H1 (cell line): ENCODE measurements at regions not wholly inside any gene's neighbourhood (a gene's known extent, or its start where the extent isn't known, plus 50 kb on each side); places are given as distances from the start of the nearest gene placed in this dataset.

ENCODE experiments used
- CTCF ChIA-PET: fragments of 300-600 bp; sonication (Branson Sonifier 250); formaldehyde crosslinking; loops from one replicate; lab custom pipeline; 2021; ENCODE audit not compliant: partially characterized antibody; lab: Charles Lee
- POLR2A ChIA-PET: fragments of 300-600 bp; sonication (Branson Sonifier 250); formaldehyde crosslinking; loops from one replicate; lab custom pipeline; 2021; ENCODE audit warnings: inconsistent platforms; ENCODE audit not compliant: partially characterized antibody; lab: Charles Lee
- DNase-seq, 2 experiments: peaks; one replicate each; pipeline versions ENCODE4 v3.0.0 to v3.0.0-alpha.2; 2010 to 2022; ENCODE audit warnings: low spot score in 2 of 2, low read depth in 1 of 2, mixed read lengths in 1 of 2
- FAIRE-seq: peaks from 2 replicates; lab custom pipeline; 2011; peaks lifted over from hg19 to GRCh38; lab: Jason Lieb, UNC
- H2AFZ ChIP-seq: 2 replicates; pipeline ENCODE4 v1.8.1; 2012; ENCODE audit warnings: low read length, inconsistent platforms
- H2AK5ac ChIP-seq: 2 replicates; pipeline ENCODE4 v1.6.1; 2013; ENCODE audit warnings: low read depth, low read length
- H2BK120ac ChIP-seq: replicated peaks from 2 replicates; pipeline ENCODE3; 2013; ENCODE audit warnings: low read depth, low read length, inconsistent platforms
- H2BK12ac ChIP-seq: 2 replicates; pipeline ENCODE4 v1.6.1; 2013; ENCODE audit warnings: low read depth, low read length
- H2BK15ac ChIP-seq: 2 replicates; pipeline ENCODE4 v1.6.1; 2013; ENCODE audit warnings: low read length
- H2BK20ac ChIP-seq: 2 replicates; pipeline ENCODE4 v1.6.1; 2013; ENCODE audit warnings: low read length
- H2BK5ac ChIP-seq: 2 replicates; pipeline ENCODE4 v1.6.1; 2013; ENCODE audit warnings: low read depth, low read length
- H3K14ac ChIP-seq: 2 replicates; pipeline ENCODE4 v1.6.1; 2013; ENCODE audit warnings: inconsistent platforms; ENCODE audit not compliant: insufficient read length
- H3K18ac ChIP-seq: 2 replicates; pipeline ENCODE4 v1.6.1; 2013; ENCODE audit warnings: low read length; ENCODE audit errors: extremely low read depth
- H3K23ac ChIP-seq: 2 replicates; pipeline ENCODE4 v1.6.1; 2013; ENCODE audit warnings: inconsistent platforms; ENCODE audit not compliant: insufficient read length
- H3K23me2 ChIP-seq: 2 replicates; pipeline ENCODE4 v1.6.1; 2013; ENCODE audit warnings: low read depth, low read length
- H3K27ac ChIP-seq: 2 replicates; pipeline ENCODE4 v1.6.1; 2011; ENCODE audit warnings: low read depth, low read length, inconsistent platforms
- H3K27me3 ChIP-seq, 4 experiments: replicated peaks in 1 of 4; 1 replicate in 1 of 4; 2 replicates in 3 of 4; pipeline versions ENCODE4 v1.6.1 to v1.8.1; 2011 to 2013; ENCODE audit warnings: low read length in 3 of 4, mild to moderate bottlenecking in 3 of 4, inconsistent platforms in 2 of 4, mixed read lengths in 2 of 4, moderate library complexity in 1 of 4; ENCODE audit not compliant: control insufficient read depth in 3 of 4, insufficient read depth in 3 of 4; ENCODE audit errors: extremely low read depth in 1 of 4
- H3K36me3 ChIP-seq, 4 experiments: 2 replicates each; pipeline versions ENCODE4 v1.6.1 to v1.8.1; 2011 to 2013; ENCODE audit warnings: mild to moderate bottlenecking in 4 of 4, low read length in 3 of 4, moderate library complexity in 2 of 4, control low read depth in 1 of 4, inconsistent platforms in 1 of 4; ENCODE audit not compliant: insufficient read depth in 4 of 4, control insufficient read depth in 2 of 4
- H3K4ac ChIP-seq: replicated peaks from 2 replicates; pipeline ENCODE3; 2013; ENCODE audit warnings: low read length, low read depth, mixed read lengths, inconsistent platforms; ENCODE audit not compliant: insufficient read length
- H3K4me1 ChIP-seq, 4 experiments: replicated peaks in 1 of 4; 1 replicate in 1 of 4; 2 replicates in 3 of 4; pipeline versions ENCODE4 v1.6.1 to v1.8.1; 2011 to 2013; ENCODE audit warnings: low read length in 3 of 4, inconsistent platforms in 2 of 4, mixed read lengths in 1 of 4; ENCODE audit not compliant: insufficient read depth in 4 of 4, control insufficient read depth in 3 of 4
- H3K4me2 ChIP-seq, 2 experiments: 2 replicates each; pipeline versions ENCODE4 v1.6.1 to v1.8.1; 2011 to 2013; ENCODE audit warnings: low read depth in 2 of 2, low read length in 2 of 2, control low read depth in 1 of 2, inconsistent platforms in 1 of 2, mild to moderate bottlenecking in 1 of 2; ENCODE audit not compliant: insufficient read depth in 1 of 2
- H3K4me3 ChIP-seq, 4 experiments: fragments of 200-600, 300-600 bp in 1 of 4; sonication (generic), shearing (Covaris generic), sonication (Bioruptor Twin) in 1 of 4; 2 replicates each; pipeline versions ENCODE4 v1.5.1 to v1.8.1; 2011 to 2016; ENCODE audit warnings: low read length in 4 of 4, low read depth in 3 of 4, control low read depth in 2 of 4, inconsistent platforms in 2 of 4, mild to moderate bottlenecking in 2 of 4, mixed read lengths in 1 of 4, moderate library complexity in 1 of 4; ENCODE audit not compliant: insufficient read depth in 2 of 4; ENCODE audit errors: extremely low read depth in 1 of 4
- H3K56ac ChIP-seq: replicated peaks from 2 replicates; pipeline ENCODE3; 2013; ENCODE audit warnings: low read depth, mild to moderate bottlenecking, mixed read lengths, low read length, inconsistent platforms; ENCODE audit not compliant: insufficient read length
- H3K79me1 ChIP-seq: 2 replicates; pipeline ENCODE4 v1.6.1; 2013; ENCODE audit warnings: low read depth, low read length, control low read depth
- H3K79me2 ChIP-seq, 2 experiments: 2 replicates each; pipeline versions ENCODE4 v1.6.1 to v1.8.1; 2012 to 2013; ENCODE audit warnings: low read length in 2 of 2, mild to moderate bottlenecking in 2 of 2, inconsistent platforms in 1 of 2; ENCODE audit not compliant: insufficient read depth in 2 of 2, control insufficient read depth in 1 of 2
- H3K9ac ChIP-seq, 4 experiments: replicated peaks in 1 of 4; 1 replicate in 1 of 4; 2 replicates in 3 of 4; pipeline versions ENCODE4 v1.6.1 to v1.8.1; 2011 to 2013; ENCODE audit warnings: low read depth in 3 of 4, low read length in 3 of 4, control low read depth in 2 of 4, mild to moderate bottlenecking in 2 of 4, moderate library complexity in 2 of 4, inconsistent platforms in 1 of 4; ENCODE audit errors: extremely low read depth in 1 of 4
- H3K9me3 ChIP-seq, 2 experiments: 2 replicates each; pipeline versions ENCODE4 v1.6.1 to v1.8.1; 2012 to 2013; ENCODE audit warnings: mild to moderate bottlenecking in 2 of 2, moderate library complexity in 2 of 2, control low read depth in 1 of 2, inconsistent platforms in 1 of 2, low read depth in 1 of 2, low read length in 1 of 2, mixed read lengths in 1 of 2; ENCODE audit not compliant: insufficient read depth in 2 of 2
- H4K20me1 ChIP-seq, 2 experiments: replicated peaks in 1 of 2; 2 replicates each; pipeline versions ENCODE3 to v1.8.1; 2011 to 2013; ENCODE audit warnings: inconsistent platforms in 2 of 2, low read length in 2 of 2, mild to moderate bottlenecking in 1 of 2; ENCODE audit not compliant: insufficient read depth in 2 of 2, control insufficient read depth in 1 of 2
- H4K5ac ChIP-seq: 2 replicates; pipeline ENCODE4 v1.6.1; 2013; ENCODE audit warnings: low read length, low read depth, mixed read lengths, inconsistent platforms; ENCODE audit not compliant: insufficient read length
- H4K8ac ChIP-seq: 2 replicates; pipeline ENCODE4 v1.8.0; 2013; ENCODE audit warnings: mild to moderate bottlenecking, moderate library complexity, low read length, inconsistent platforms; ENCODE audit not compliant: insufficient read depth; ENCODE audit errors: extremely low read depth
- H4K91ac ChIP-seq: replicated peaks from 2 replicates; pipeline ENCODE3; 2013; ENCODE audit warnings: low read length, mixed read lengths, inconsistent platforms; ENCODE audit not compliant: insufficient read length
- BRCA1 ChIP-seq: IDR thresholded peaks from 2 replicates; pipeline ENCODE4 v1.6.1; 2012; ENCODE audit warnings: low read depth, low read length, improper control_type of control experiment
- FOSL1 ChIP-seq: IDR thresholded peaks from 2 replicates; pipeline ENCODE4 v1.6.1; 2011; ENCODE audit warnings: mild to moderate bottlenecking, low read depth, low read length, moderate library complexity; ENCODE audit not compliant: insufficient read depth
- NRF1 ChIP-seq: IDR thresholded peaks from 2 replicates; pipeline ENCODE4 v1.6.1; 2011; ENCODE audit warnings: mild to moderate bottlenecking, low read depth, low read length, improper control_type of control experiment
- PHF8 ChIP-seq: fragments of 200-600 bp; sonication (generic); conservative IDR thresholded peaks from 2 replicates; pipeline ENCODE4 v1.7.1; 2012; ENCODE audit warnings: low read depth, mild to moderate bottlenecking, inconsistent platforms, low read length, moderate library complexity
- POLR2AphosphoS5 ChIP-seq: IDR thresholded peaks from 2 replicates; pipeline ENCODE4 v1.6.1; 2011; ENCODE audit warnings: low read depth, low read length
- RNF2 ChIP-seq: fragments of 200-900, 300-1000 bp; sonication (generic); IDR thresholded peaks from 2 replicates; pipeline ENCODE4 v1.7.1; 2016; ENCODE audit warnings: borderline replicate concordance, low read depth, mild to moderate bottlenecking, antibody characterized with exemption, low read length; ENCODE audit not compliant: poor library complexity, severe bottlenecking; ENCODE audit errors: missing control alignments
- SUZ12 ChIP-seq: fragments of 200-600 bp; sonication (generic); IDR thresholded peaks from 2 replicates; pipeline ENCODE4 v1.6.1; 2012; ENCODE audit warnings: mild to moderate bottlenecking, inconsistent platforms, low read length, moderate library complexity, mixed read lengths
- YY1 ChIP-seq: IDR thresholded peaks from 2 replicates; pipeline ENCODE4 v1.6.1; 2011; ENCODE audit warnings: low read depth, mild to moderate bottlenecking, low read length
- WGBS, 2 experiments: shearing (Covaris generic) in 1 of 2; methylation state at CpG; one replicate each; pipeline versions ENCODE4 v1.1.6 to v1.1.7; 2013 to 2015; ENCODE audit warnings: low lambda C conversion rate in 2 of 2, mixed read lengths in 2 of 2, inconsistent platforms in 1 of 2, low coverage in 1 of 2, missing lambda C conversion rate in 1 of 2; ENCODE audit not compliant: insufficient replicate concordance in 2 of 2, insufficient coverage in 1 of 2, insufficient read length in 1 of 2; ENCODE audit errors: extremely low coverage in 1 of 2, missing lambda C conversion rate in 1 of 2; 5-methylcytosine and 5-hydroxymethylcytosine counted together
- TF ChIP-seq, protein P1 (sequence below): IDR thresholded peaks from 2 replicates; pipeline ENCODE4 v1.6.1; 2011; ENCODE audit warnings: low read depth, mild to moderate bottlenecking, low read length; ENCODE audit not compliant: insufficient read depth
- TF ChIP-seq, protein P2 (sequence below), 3 experiments: IDR thresholded peaks; 1 replicate in 2 of 3; 2 replicates in 1 of 3; pipeline versions ENCODE4 v1.5.1 to v1.6.1; 2011; ENCODE audit warnings: low read length in 3 of 3, mild to moderate bottlenecking in 3 of 3, inconsistent platforms in 2 of 3, low read depth in 1 of 3, moderate library complexity in 1 of 3; ENCODE audit not compliant: insufficient read depth in 1 of 3; ENCODE audit errors: control extremely low read depth in 1 of 3
- TF ChIP-seq, protein P3 (sequence below): IDR thresholded peaks from 2 replicates; pipeline ENCODE4 v1.6.1; 2012; ENCODE audit warnings: inconsistent platforms

DNA sequence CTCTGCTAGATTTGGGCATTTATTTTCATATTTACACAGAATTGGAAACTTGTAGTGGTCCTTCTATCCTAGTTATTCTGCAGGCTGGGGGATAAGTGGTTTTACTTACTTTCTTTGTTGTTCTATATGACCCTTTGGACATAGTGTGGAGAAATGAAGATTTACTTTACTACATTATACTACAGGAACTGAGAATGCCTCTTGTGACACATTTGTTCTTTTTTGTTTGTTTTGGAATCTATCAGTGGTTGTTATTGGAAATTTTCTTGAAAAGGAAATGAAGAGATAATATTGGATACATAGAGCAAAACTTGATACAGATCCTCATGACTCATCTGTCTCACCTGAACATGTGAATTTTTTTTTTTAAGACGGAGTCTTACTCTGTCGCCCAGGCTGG lies 146.1 kb upstream of the DPYD start:
- Histone ChIP-seq H2AK5ac (no peak overlapping the region), H2BK5ac (no peak overlapping the region), H3K4ac (no peak overlapping the region), H3K23ac (no peak overlapping the region), H3K18ac (no peak overlapping the region), H3K9ac (no peak overlapping the region), H4K20me1 (no peaks in the 10 kb centered on the region), H4K91ac (no peak overlapping the region), H3K4me2 (no peak overlapping the region), H4K5ac (no peak overlapping the region), H2BK12ac (no peak overlapping the region), H3K9me3 (no peaks in the 10 kb centered on the region), H3K27ac (no peak overlapping the region), H3K79me1 (no peaks in the 10 kb centered on the region), H3K4me1 (peaks cover 0 to 3% (median 0%) of the 10 kb centered on the region in 4 experiments; a peak in 1 of 7 replicates), H4K8ac (no peak overlapping the region), H3K4me3 (no peak overlapping the region), H3K14ac (no peak overlapping the region), H3K79me2 (no peaks in the 10 kb centered on the region), H3K36me3 (no peaks in the 10 kb centered on the region), H2BK20ac (no peak overlapping the region), H3K23me2 (no peaks in the 10 kb centered on the region), H3K27me3 (no peaks in the 10 kb centered on the region), H2BK120ac (no peak overlapping the region), H3K56ac (no peak overlapping the region), H2BK15ac (no peak overlapping the region), H2AFZ (no peak overlapping the region; the same call in 1 of the 2 replicates)
- DNase-seq (no peak), FAIRE-seq (no peak)
- POLR2A ChIA-PET, result no interaction called here
- CTCF ChIA-PET, result no interaction called here
- WGBS, 2 experiments, result 88% methylated on average over 2 of the region's 2 CpGs; no CpG with 5 or more reads in 1 of the 2 experiments
- TF ChIP-seq NRF1, result no peak
- TF ChIP-seq, protein P1, sequence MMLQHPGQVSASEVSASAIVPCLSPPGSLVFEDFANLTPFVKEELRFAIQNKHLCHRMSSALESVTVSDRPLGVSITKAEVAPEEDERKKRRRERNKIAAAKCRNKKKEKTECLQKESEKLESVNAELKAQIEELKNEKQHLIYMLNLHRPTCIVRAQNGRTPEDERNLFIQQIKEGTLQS, result no peak
- TF ChIP-seq, protein P2, sequence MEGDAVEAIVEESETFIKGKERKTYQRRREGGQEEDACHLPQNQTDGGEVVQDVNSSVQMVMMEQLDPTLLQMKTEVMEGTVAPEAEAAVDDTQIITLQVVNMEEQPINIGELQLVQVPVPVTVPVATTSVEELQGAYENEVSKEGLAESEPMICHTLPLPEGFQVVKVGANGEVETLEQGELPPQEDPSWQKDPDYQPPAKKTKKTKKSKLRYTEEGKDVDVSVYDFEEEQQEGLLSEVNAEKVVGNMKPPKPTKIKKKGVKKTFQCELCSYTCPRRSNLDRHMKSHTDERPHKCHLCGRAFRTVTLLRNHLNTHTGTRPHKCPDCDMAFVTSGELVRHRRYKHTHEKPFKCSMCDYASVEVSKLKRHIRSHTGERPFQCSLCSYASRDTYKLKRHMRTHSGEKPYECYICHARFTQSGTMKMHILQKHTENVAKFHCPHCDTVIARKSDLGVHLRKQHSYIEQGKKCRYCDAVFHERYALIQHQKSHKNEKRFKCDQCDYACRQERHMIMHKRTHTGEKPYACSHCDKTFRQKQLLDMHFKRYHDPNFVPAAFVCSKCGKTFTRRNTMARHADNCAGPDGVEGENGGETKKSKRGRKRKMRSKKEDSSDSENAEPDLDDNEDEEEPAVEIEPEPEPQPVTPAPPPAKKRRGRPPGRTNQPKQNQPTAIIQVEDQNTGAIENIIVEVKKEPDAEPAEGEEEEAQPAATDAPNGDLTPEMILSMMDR (IDR thresholded peaks at IDR 0.05; ENCODE audit: control extremely low read depth in 1 of 3, insufficient read depth in 1 of 3, low read depth in 1 of 3, low read length in 3 of 3), result no peak
- TF ChIP-seq BRCA1, result no peak
- TF ChIP-seq POLR2AphosphoS5, result no peak
- no peak for TF ChIP-seq YY1
- TF ChIP-seq RNF2, result no peak
- no peak for TF ChIP-seq PHF8
- TF ChIP-seq SUZ12, result no peak
- TF ChIP-seq, protein P3, sequence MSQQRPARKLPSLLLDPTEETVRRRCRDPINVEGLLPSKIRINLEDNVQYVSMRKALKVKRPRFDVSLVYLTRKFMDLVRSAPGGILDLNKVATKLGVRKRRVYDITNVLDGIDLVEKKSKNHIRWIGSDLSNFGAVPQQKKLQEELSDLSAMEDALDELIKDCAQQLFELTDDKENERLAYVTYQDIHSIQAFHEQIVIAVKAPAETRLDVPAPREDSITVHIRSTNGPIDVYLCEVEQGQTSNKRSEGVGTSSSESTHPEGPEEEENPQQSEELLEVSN, result no peak
- no peak for TF ChIP-seq FOSL1
